Panc1 (cell line): ENCODE measurements at regions not wholly inside any gene's neighbourhood (a gene's known extent, or its start where the extent isn't known, plus 50 kb on each side); places are given as distances from the start of the nearest gene placed in this dataset.
A peak's percentile ranks its signal among the peaks of the same experiment; 100 is the strongest.

Source experiments
- ATAC-seq: fragments of 200-7000 bp; cut with Tn5 transposase; 2 replicates; pipeline ENCODE4 v1.9.1; 2020; ENCODE audit warnings: mild to moderate bottlenecking, moderate library complexity
- BruUV-seq: library from RNA; stranded (reverse); fragments of 400-500 nt; replicated peaks from 2 replicates; lab custom pipeline; 2021; lab: Mats Ljungman, UMichigan
- CTCF ChIA-PET: fragments of 300-600 bp; sonication (Branson Sonifier 250); formaldehyde crosslinking; loops from one replicate; lab custom pipeline; 2022; ENCODE audit warnings: antibody characterized with exemption; lab: Charles Lee
- POLR2A ChIA-PET: fragments of 300-600 bp; sonication (Branson Sonifier 250); formaldehyde crosslinking; loops from one replicate; lab custom pipeline; 2022; ENCODE audit warnings: antibody characterized with exemption; lab: Charles Lee
- DNase-seq: peaks from one replicate; pipeline ENCODE4 v3.0.0-alpha.2; 2010; ENCODE audit warnings: low read depth, low spot score
- H3K27ac ChIP-seq: 2 replicates; pipeline ENCODE4 v1.5.1; 2011; ENCODE audit warnings: mild to moderate bottlenecking, low read length, inconsistent platforms
- H3K27me3 ChIP-seq: fragments of 200-500 bp; sonication (Bioruptor generic); 2 replicates; pipeline ENCODE4 v1.6.0; 2014; ENCODE audit warnings: low read length, inconsistent platforms; ENCODE audit not compliant: control insufficient read depth, insufficient read depth
- H3K36me3 ChIP-seq: fragments of 200-500 bp; sonication (Bioruptor generic); 2 replicates; pipeline ENCODE4 v1.5.1; 2014; ENCODE audit warnings: inconsistent platforms, mild to moderate bottlenecking, low read length, moderate library complexity; ENCODE audit not compliant: control insufficient read depth, insufficient read depth
- H3K4me1 ChIP-seq: 2 replicates; pipeline ENCODE4 v1.5.1; 2011; ENCODE audit warnings: inconsistent platforms, mild to moderate bottlenecking, low read length, moderate library complexity; ENCODE audit not compliant: control insufficient read depth, insufficient read depth
- H3K4me3 ChIP-seq, 2 experiments: 2 replicates each; pipeline ENCODE4 v1.5.1; 2011 to 2012; ENCODE audit warnings: low read depth in 2 of 2, low read length in 2 of 2, mild to moderate bottlenecking in 2 of 2, inconsistent platforms in 1 of 2, moderate library complexity in 1 of 2
- H3K9me3 ChIP-seq: fragments of 200-500 bp; sonication (Bioruptor generic); 2 replicates; pipeline ENCODE4 v1.5.1; 2014; ENCODE audit warnings: low read depth, mild to moderate bottlenecking, inconsistent platforms, low read length, moderate library complexity; ENCODE audit not compliant: control insufficient read depth, insufficient read depth
- CTCF ChIP-seq: fragments of 450-650 bp; IDR thresholded peaks from 2 replicates; pipeline ENCODE4 v1.5.1; 2017; ENCODE audit warnings: mild to moderate bottlenecking
- POLR2AphosphoS5 ChIP-seq: IDR thresholded peaks from 2 replicates; pipeline ENCODE4 v1.6.1; 2012; ENCODE audit warnings: mild to moderate bottlenecking, low read depth, low read length, moderate library complexity
- SIN3A ChIP-seq: IDR thresholded peaks from 2 replicates; pipeline ENCODE4 v1.6.1; 2012; ENCODE audit warnings: low read depth, mild to moderate bottlenecking, low read length, moderate library complexity, borderline replicate concordance; ENCODE audit not compliant: insufficient read depth
- TCF7L2 ChIP-seq: IDR thresholded peaks from 2 replicates; pipeline ENCODE4 v1.6.1; 2011; ENCODE audit warnings: mild to moderate bottlenecking, low read depth, low read length, inconsistent platforms
- in situ Hi-C: cut with HindIII; loops from 2 replicates; pipeline ENCODE4 v1.10.0; 2016; ENCODE audit warnings: low sequenced_read_pairs, low pct_unique_long_range_greater_than_20kb
- intact Hi-C: fragments of 100-400 bp; cut with micrococcal nuclease; formaldehyde crosslinking; loops from one replicate; pipeline ENCODE4 v1.10.0; 2022; ENCODE audit not compliant: unreplicated experiment
- TF ChIP-seq, protein P1 (sequence below), 2 experiments: IDR thresholded peaks; 2 replicates each; pipeline ENCODE4 v1.6.1; 2011 to 2012; ENCODE audit warnings: low read depth in 2 of 2, control low read depth in 1 of 2, low read length in 1 of 2, mild to moderate bottlenecking in 1 of 2, moderate library complexity in 1 of 2; ENCODE audit not compliant: insufficient read depth in 1 of 2

DNA sequence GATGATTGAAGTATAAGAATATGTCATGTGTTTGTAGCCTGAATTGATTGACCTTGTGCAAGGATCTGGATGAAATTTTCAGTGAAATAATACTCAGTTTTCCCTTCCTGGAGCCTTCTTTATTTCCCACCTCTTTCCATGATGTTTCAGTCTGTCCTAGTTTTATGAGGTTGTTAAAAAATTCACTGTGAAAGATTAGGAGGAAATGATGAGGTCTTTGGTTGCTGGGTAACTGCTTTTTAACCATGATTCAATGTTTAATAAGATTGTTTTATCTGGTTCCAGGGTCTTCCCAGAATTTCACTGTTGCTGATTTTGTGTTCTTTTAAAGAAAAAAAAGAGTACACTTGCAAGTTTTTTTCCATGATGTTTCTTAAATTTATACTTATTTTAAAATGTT, 221.5 kb downstream of the MBL2 start:
- no TSS peak for BruUV-seq
- ATAC-seq (no peak), DNase-seq (no peak)
- Histone ChIP-seq H3K27ac (peak overlapping the region; percentile 1; the same call in 1 of the 2 replicates), H3K4me3 (no peak overlapping the region), H3K36me3 (no peaks in the 10 kb centered on the region), H3K27me3 (no peaks in the 10 kb centered on the region), H3K4me1 (no peaks in the 10 kb centered on the region), H3K9me3 (peaks cover 23% of the 10 kb centered on the region; the same call in 1 of the 2 replicates)
- TF ChIP-seq SIN3A (no peak), POLR2AphosphoS5 (no peak), CTCF (no peak), TCF7L2 (no peak)
- TF ChIP-seq, protein P1, sequence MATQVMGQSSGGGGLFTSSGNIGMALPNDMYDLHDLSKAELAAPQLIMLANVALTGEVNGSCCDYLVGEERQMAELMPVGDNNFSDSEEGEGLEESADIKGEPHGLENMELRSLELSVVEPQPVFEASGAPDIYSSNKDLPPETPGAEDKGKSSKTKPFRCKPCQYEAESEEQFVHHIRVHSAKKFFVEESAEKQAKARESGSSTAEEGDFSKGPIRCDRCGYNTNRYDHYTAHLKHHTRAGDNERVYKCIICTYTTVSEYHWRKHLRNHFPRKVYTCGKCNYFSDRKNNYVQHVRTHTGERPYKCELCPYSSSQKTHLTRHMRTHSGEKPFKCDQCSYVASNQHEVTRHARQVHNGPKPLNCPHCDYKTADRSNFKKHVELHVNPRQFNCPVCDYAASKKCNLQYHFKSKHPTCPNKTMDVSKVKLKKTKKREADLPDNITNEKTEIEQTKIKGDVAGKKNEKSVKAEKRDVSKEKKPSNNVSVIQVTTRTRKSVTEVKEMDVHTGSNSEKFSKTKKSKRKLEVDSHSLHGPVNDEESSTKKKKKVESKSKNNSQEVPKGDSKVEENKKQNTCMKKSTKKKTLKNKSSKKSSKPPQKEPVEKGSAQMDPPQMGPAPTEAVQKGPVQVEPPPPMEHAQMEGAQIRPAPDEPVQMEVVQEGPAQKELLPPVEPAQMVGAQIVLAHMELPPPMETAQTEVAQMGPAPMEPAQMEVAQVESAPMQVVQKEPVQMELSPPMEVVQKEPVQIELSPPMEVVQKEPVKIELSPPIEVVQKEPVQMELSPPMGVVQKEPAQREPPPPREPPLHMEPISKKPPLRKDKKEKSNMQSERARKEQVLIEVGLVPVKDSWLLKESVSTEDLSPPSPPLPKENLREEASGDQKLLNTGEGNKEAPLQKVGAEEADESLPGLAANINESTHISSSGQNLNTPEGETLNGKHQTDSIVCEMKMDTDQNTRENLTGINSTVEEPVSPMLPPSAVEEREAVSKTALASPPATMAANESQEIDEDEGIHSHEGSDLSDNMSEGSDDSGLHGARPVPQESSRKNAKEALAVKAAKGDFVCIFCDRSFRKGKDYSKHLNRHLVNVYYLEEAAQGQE (IDR thresholded peaks at IDR 0.05; ENCODE audit: insufficient read depth in 1 of 2, low read depth in 2 of 2, low read length in 1 of 2) = no peak
- in situ Hi-C loops (no loop called here), intact Hi-C loops (no loop called here)
- CTCF ChIA-PET = no interaction called here
- POLR2A ChIA-PET = no interaction called here

GRCh38 chr10:52558090-52558489, 214.5 kb downstream of the MBL2 start:
- in situ Hi-C loops (no loop called here), intact Hi-C loops (no loop called here)
- CTCF ChIA-PET = no interaction called here

More at GRCh38 chr10:52558090-52558489, 214.5 kb downstream of the MBL2 start:
- ATAC-seq (no peak), DNase-seq (no peak)
- no peaks in the 10 kb centered on the region for H3K4me1 ChIP-seq
- peaks cover 8% of the 10 kb centered on the region; the same call in 1 of the 2 replicates for H3K9me3 ChIP-seq
- POLR2A ChIA-PET = no interaction called here
- H3K36me3 ChIP-seq = no peaks in the 10 kb centered on the region
- H3K4me3 ChIP-seq = no peak overlapping the region
- TF ChIP-seq SIN3A (no peak), TCF7L2 (no peak), CTCF (no peak), POLR2AphosphoS5 (no peak)
- TF ChIP-seq, protein P1 (IDR thresholded peaks at IDR 0.05; ENCODE audit: insufficient read depth in 1 of 2, low read depth in 2 of 2, low read length in 1 of 2) = no peak
- H3K27me3 ChIP-seq = no peaks in the 10 kb centered on the region
- no peak overlapping the region for H3K27ac ChIP-seq
- no TSS peak for BruUV-seq
